Epidermal melanocyte (primary cell): ENCODE measurements at regions not wholly inside any gene's neighbourhood (a gene's known extent, or its start where the extent isn't known, plus 50 kb on each side); places are given as distances from the start of the nearest gene placed in this dataset.
"Not testable (repeated sequence)": the region's sequence is repeated elsewhere in the genome, so short reads cannot be mapped to it uniquely, and the experiment has no call there.

Source experiments
- DNase-seq: peaks from one replicate; pipeline ENCODE4 v3.0.0; 2011; ENCODE audit warnings: low spot score; ENCODE audit not compliant: insufficient read length

GRCh38 chr5:56303511-56303910 lies 70.4 kb upstream of the ANKRD55 start:
- DNase-seq, result no peak

- no peak for DNase-seq
These were observed 68.9 kb upstream of the ANKRD55 start for GRCh38 chr5:56302027-56302426.

DNA sequence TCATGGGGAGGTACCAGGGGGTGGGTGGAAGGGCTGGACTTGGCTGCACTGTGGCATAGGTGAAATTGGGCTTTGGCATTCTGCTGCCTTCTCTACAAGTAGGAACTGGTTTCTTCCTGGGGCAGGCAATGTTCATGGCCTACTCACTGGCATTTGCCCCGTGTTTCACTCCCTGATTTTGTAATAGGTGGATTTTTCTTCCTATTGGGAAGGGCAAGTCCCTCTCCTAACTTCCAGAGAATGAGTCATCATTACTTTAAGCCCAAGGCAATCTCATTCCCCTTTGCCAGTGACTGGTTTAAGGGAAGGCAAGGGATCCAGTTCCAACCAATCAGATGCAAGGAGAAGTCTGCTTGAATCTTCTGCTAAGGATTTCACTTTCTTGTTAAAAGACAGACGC lies 67.9 kb upstream of the ANKRD55 start:
- DNase-seq, result no peak

DNA sequence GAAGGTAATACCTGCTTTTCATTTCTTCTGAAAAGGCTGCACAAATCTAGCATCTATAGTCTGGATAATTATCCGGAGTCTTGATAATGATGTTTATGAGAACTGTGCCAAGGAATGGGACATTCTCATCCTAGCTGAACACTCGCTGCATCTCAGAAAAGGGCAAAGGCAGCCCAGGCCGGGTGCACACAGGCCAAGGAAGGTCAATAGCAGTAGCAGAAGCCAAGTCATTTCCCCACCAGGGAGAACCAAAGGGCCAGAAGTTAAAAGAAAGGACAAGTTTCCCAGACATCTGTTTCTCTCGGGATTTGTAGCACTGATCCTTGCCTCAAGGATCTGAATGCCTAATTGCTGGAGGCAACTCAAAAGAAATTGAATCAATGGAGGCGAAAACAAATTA lies 66.1 kb upstream of the ANKRD55 start:
- no peak for DNase-seq

GRCh38 chr5:56298336-56299090 lies 65.4 kb upstream of the ANKRD55 start:
- DNase-seq, result no peak

DNA sequence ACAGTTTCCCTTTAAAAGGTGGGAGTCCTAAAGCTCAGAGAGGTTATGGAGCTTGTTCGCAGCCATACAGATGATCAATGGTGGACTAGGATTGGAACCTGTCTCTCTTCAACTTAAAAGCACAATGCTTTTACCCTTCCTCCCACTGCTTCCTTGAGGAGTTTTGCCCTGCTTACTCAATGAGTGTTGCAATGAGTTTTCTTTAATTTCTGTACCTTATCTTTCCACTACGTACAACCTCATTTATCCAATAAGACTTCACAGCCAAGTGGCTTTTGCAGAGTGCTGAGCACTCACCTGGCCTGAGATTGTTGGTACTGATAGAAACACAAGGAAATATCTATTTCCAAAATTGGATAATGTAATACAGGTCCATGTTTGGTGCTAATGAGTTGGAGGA lies 64.7 kb upstream of the ANKRD55 start:
- no peak for DNase-seq

DNA sequence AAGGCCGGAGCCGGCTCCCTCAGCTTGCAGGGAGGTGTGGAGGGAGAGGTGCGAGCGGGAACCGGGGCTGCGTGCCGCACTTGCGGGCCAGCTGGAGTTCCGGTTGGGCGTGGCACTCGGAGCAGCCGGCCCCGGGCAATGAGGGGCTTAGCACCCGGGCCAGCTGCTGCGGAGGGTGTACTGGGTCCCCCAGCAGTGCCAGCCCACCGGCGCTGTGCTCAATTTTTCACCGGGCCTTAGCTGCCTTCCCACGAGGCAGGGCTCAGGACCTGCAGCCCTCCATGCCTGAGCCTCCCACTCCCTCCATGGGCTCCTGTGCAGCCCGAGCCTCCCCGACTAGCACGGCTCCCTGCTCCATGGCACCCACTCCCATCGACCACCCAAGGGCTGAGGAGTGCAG lies 62.2 kb upstream of the ANKRD55 start:
- not testable (repeated sequence) for DNase-seq

GRCh38 chr5:56294354-56294753 lies 61.2 kb upstream of the ANKRD55 start:
- no peak for DNase-seq

DNA sequence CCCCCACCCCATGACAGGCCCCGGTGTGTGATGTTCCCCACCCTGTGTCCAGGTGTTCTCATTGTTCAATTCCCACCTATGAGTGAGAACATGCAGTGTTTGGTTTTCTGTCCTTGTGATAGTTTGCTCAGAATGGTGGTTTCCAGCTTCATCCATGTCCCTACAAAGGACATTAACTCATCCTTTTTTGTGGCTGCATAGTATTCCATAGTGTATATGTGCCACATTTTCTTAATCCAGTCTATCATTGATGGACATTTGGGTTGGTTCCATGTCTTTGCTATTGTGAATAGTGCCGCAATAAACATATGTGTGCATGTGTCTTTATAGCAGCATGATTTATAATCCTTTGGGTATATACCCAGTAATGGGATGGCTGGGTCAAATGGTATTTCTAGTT lies 59.7 kb upstream of the ANKRD55 start:
- not testable (repeated sequence) for DNase-seq

- no peak for DNase-seq
These were observed 58.7 kb upstream of the ANKRD55 start for GRCh38 chr5:56291661-56292374.

DNA sequence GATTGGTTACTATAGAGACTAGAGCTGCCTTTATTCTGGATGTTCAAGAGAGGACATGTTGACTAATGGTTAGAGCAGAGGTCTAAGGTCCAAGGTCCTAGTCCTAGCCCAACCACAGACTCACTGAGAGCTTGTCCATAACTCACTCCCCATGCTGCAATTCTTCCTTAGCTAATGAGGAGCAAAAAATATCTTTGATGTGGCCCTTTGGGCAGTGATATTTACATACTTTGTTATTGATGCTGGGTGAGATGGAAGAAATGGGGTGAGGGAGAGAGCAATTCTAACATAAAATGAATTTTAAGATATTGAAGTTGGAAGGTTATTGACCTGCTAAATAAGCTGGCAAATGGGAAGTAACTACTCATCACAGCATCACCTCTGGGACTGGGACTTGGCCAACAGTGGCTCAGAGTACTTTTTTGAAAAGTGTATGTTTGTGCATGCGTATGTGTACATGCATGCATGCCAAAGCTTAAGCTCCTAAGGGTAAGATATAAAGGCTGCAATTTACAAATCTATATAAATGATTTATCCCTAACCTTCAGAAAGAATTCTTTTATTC lies 58.0 kb upstream of the ANKRD55 start:
- DNase-seq, result no peak

GRCh38 chr5:56290378-56291078 lies 57.4 kb upstream of the ANKRD55 start:
- DNase-seq, result no peak

DNA sequence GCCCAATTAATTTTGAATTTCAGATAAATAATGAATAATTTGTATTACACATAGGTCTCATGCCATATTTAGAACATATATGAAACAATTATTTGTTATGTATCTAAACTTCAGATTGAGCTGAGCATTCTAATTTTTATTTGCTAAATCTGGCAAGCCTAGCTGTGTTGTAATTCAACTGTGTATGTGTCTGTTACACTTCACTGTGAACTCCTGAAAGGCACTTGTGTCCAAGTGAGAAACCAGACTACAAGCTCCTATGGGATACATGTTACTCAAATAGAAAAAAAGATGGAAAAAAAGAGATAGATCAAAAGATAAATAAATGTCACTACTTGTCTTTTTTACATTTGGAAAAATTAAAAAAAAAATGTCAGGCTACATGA lies 56.5 kb upstream of the ANKRD55 start:
- DNase-seq, result no peak

- no peak for DNase-seq
These were observed 55.9 kb upstream of the ANKRD55 start for GRCh38 chr5:56288873-56289601.

DNA sequence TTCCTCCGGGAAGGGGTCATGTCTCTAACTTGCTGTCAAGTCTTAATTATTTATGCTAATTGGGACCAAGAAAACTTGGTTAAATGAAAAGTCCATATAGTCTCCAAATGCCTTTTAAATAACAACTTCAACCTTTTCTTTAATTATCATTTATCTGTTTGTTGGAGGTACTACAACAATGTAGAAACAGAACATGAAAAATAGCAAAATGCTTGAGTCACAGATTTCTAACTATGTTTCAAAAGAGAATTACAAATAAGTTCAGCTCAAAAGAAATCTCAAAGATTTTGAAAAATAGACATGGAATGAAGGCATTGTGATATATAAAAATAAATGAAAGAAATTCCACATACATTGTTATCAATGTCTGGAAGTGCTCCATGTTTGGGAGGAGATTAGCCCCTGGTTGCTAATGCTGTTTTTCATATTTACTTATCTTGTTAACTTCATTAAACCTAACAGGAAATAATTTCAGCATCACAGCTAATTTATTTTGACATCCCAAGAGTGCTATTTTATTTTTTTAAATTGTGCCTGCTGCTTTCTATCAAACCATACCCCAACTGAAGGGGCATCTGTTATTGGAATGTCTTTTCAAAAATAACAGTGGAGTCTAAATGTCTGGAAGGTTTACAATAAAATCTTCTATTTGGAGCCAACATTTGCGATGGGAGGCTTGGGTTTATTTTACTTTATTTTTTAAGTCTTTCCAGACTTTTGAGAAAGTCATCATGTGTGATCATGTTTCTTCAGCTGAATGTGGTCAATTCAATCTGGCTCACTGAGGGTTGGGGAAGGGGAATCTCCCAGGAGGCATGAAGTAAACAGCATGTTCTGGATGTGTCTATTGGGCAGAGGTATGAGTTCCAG lies 53.1 kb upstream of the ANKRD55 start:
- DNase-seq, result no peak

DNA sequence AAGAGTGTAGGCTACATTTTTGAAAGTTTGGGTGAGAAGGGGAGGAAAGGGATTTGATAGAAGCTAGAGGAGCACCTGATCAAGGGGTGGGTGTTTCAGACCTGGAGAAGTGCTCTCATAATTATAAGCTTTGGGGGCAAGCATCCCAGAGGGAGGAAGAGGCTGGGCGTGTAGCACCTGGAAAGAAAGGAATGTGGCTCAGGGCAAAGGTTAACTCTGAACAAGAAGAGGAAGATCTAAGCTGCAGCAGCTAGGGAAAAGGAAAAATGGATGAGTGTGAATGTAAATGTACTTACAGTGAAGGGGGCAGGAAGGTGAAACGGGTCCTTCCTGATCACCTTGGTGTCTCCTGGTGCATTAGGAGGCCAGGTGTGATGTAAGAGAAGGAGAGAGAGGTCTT lies 49.8 kb upstream of the ANKRD55 start:
- DNase-seq, result no peak
